SH-SY5Y (cell line): ENCODE measurements at regions not wholly inside any gene's neighbourhood (a gene's known extent, or its start where the extent isn't known, plus 50 kb on each side); places are given as distances from the start of the nearest gene placed in this dataset.

Experiments used
- GATA2 ChIP-seq: IDR thresholded peaks from 2 replicates; pipeline ENCODE4 v1.6.1; 2011; ENCODE audit warnings: mild to moderate bottlenecking, low read depth, low read length
- GATA3 ChIP-seq: IDR thresholded peaks from 2 replicates; pipeline ENCODE4 v1.6.1; 2011; ENCODE audit warnings: low read depth, mild to moderate bottlenecking, low read length, moderate library complexity

- TF ChIP-seq GATA3 (no peak), GATA2 (no peak)
These were observed 291.1 kb upstream of the ADGRL2 start for GRCh38 chr1:81509594-81509993.
